HFFc6 (cell line): ENCODE measurements at regions not wholly inside any gene's neighbourhood (a gene's known extent, or its start where the extent isn't known, plus 50 kb on each side); places are given as distances from the start of the nearest gene placed in this dataset.

Experiments used
- DNase-seq: peaks from one replicate; pipeline ENCODE4 v3.0.0-alpha.2; 2018
- H3K27ac Mint-ChIP-seq: 2 replicates; pipeline ENCODE4 v1.8.0; 2020; ENCODE audit warnings: mild to moderate bottlenecking, mixed read lengths
- H3K27me3 Mint-ChIP-seq: 2 replicates; pipeline ENCODE4 v1.8.0; 2021; ENCODE audit warnings: mild to moderate bottlenecking, moderate library complexity, mixed read lengths; ENCODE audit not compliant: insufficient read depth
- H3K36me3 Mint-ChIP-seq: 2 replicates; pipeline ENCODE4 v1.8.0; 2021; ENCODE audit warnings: low read depth, mixed read lengths
- H3K4me1 Mint-ChIP-seq: 2 replicates; pipeline ENCODE4 v1.8.0; 2020; ENCODE audit warnings: low read depth, mixed read lengths
- H3K4me3 Mint-ChIP-seq: 2 replicates; pipeline ENCODE4 v1.8.0; 2020; ENCODE audit warnings: mild to moderate bottlenecking, moderate library complexity, mixed read lengths
- H3K9me3 Mint-ChIP-seq: 2 replicates; pipeline ENCODE4 v1.8.0; 2020; ENCODE audit warnings: mild to moderate bottlenecking, mixed read lengths
- TF ChIP-seq, protein P1 (sequence below): fragments of 200-600 bp; sonication (generic); IDR thresholded peaks from 2 replicates; pipeline ENCODE4 v1.5.0; 2021; ENCODE audit warnings: antibody characterized with exemption, mild to moderate bottlenecking

DNA sequence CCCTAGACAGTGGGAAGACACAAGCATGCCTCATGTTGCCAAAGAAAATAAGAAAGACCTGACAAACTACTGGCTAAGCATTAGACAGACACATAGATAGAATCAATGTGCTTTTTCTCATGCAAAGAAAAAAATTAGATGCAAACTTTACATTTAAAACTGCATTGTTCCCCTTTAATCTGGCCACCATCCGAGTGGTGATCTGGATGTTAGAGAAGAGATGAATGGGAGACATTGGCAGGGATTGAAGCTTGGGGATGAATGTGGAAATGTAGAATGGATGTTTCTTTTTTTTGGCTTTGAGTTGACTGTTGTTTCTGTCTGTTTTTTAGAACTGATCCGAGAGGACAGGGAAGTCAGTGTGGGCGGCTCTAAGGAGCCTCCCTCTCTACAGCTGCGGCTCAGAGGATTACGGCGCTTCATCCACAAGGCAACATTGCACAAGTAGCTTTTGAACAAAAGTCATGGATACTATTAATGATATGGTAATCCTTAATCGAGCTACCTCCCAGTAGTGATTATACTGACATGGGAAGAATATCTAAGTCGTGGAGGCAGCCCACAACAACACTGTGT, 53.0 kb downstream of the HELT start:
- Mint-ChIP-seq H3K36me3 (no peaks in the 10 kb centered on the region), H3K9me3 (no peaks in the 10 kb centered on the region), H3K4me3 (no peak overlapping the region), H3K27ac (no peak overlapping the region), H3K4me1 (no peaks in the 10 kb centered on the region), H3K27me3 (peaks cover 10% of the 10 kb centered on the region; the same call in 1 of the 2 replicates)
- TF ChIP-seq, protein P1, sequence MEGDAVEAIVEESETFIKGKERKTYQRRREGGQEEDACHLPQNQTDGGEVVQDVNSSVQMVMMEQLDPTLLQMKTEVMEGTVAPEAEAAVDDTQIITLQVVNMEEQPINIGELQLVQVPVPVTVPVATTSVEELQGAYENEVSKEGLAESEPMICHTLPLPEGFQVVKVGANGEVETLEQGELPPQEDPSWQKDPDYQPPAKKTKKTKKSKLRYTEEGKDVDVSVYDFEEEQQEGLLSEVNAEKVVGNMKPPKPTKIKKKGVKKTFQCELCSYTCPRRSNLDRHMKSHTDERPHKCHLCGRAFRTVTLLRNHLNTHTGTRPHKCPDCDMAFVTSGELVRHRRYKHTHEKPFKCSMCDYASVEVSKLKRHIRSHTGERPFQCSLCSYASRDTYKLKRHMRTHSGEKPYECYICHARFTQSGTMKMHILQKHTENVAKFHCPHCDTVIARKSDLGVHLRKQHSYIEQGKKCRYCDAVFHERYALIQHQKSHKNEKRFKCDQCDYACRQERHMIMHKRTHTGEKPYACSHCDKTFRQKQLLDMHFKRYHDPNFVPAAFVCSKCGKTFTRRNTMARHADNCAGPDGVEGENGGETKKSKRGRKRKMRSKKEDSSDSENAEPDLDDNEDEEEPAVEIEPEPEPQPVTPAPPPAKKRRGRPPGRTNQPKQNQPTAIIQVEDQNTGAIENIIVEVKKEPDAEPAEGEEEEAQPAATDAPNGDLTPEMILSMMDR: no peak
- no peak for DNase-seq

DNA sequence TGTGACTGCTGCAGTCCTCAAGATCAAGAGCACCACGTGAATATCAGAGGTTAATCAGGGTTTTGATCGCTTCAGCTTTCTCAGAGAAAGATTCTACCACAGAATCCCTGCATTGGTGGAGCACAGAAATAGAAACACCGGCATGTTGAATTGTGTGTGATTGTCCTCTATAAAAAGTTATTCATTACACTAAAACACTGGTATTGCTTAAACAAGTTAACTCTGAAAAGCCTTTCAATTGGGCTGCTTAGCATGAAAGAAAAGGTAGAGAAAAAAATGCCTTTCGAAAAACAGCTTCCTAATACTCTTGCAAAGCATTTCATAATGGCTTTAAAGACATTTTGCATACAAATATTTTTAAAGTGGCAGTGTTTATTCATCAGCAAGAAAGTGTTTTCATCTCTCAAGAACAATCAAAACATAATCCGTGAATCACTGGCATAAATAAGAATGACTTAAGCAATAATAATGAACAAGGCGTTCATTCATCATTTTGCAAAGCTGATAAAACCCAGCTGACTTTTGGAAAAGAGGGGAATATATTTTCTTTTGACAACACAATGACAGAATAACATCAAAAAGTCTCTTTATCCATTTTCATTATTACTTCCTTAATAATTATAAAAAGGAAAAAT, 61.1 kb downstream of the HELT start:
- TF ChIP-seq, protein P1: no peak
- H3K27ac Mint-ChIP-seq: no peak overlapping the region
- no peak overlapping the region for H3K4me3 Mint-ChIP-seq
- H3K9me3 Mint-ChIP-seq: no peaks in the 10 kb centered on the region
- no peak for DNase-seq
- H3K27me3 Mint-ChIP-seq: peaks cover 15% of the 10 kb centered on the region
- no peaks in the 10 kb centered on the region for H3K36me3 Mint-ChIP-seq
- H3K4me1 Mint-ChIP-seq: no peaks in the 10 kb centered on the region

DNA sequence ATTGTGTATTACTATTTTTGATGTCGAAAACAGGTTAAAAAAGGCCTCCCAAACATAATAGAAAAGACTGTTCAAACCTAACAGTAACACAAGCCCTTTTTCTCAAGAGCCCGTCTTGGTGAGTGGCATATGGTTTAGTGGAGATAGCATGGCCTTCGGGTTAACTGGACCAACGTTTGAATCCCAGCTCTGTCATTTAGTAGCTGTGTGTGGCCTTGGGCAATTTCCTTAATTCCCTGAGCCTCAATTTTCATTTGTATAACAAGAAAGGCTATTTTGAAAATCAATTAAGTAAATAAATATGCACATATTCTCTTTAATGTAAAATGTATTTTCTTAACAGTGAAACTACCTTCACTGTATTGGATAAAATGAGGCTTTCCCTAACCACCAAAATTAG, 62.3 kb downstream of the HELT start:
- no peaks in the 10 kb centered on the region for H3K4me1 Mint-ChIP-seq
- H3K27ac Mint-ChIP-seq: no peak overlapping the region
- no peak overlapping the region for H3K4me3 Mint-ChIP-seq
- H3K36me3 Mint-ChIP-seq: no peaks in the 10 kb centered on the region
- TF ChIP-seq, protein P1: no peak
- H3K27me3 Mint-ChIP-seq: peaks cover 17% of the 10 kb centered on the region
- H3K9me3 Mint-ChIP-seq: no peaks in the 10 kb centered on the region
- no peak for DNase-seq

DNA sequence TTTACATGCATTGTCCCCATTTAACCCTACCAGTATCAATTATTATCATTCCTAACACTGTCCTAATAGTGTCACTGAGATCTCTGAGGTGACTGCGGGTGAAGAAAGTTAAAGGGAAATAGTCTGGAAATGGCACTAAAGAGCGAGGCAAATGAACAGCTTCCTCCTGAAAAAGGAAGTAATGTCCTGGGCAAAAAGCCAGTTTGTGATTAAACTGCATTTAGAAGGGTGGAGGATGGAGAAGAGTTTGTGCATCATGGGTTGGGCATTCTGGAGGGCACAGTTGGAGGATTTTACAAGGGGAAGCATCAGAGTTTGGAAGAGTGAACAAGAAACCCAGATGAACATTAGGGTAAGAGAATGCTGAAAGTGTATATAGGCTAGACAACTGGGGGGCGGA, 60.5 kb upstream of the SLC25A4 start:
- no peak for DNase-seq
- no peaks in the 10 kb centered on the region for H3K36me3 Mint-ChIP-seq
- TF ChIP-seq, protein P1: no peak
- H3K9me3 Mint-ChIP-seq: no peaks in the 10 kb centered on the region
- H3K4me3 Mint-ChIP-seq: no peak overlapping the region
- peaks cover 11% of the 10 kb centered on the region; the same call in 1 of the 2 replicates for H3K27me3 Mint-ChIP-seq
- H3K27ac Mint-ChIP-seq: no peak overlapping the region
- no peaks in the 10 kb centered on the region for H3K4me1 Mint-ChIP-seq

DNA sequence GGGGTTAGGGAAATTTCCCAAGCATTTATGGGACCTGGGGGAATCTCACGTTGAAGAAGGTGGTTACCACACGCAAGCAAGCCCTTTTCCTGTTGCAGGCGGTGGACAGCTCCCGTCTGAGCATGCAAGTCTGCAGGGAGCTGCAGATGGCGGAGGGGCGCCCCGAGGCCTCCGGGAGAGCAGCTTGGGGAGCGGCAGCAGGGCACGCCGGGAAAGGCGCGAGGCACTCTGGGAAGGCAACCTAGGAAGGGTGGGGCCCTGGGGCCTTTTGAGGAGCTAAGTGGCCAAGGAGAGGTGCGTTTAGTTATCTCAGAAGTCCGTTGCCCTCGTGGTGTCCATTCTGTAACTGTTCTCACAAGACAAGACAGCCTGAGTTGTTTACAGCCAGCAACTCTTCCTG, 57.0 kb upstream of the SLC25A4 start:
- Mint-ChIP-seq H3K36me3 (no peaks in the 10 kb centered on the region), H3K4me1 (no peaks in the 10 kb centered on the region), H3K27me3 (peaks cover 18% of the 10 kb centered on the region), H3K4me3 (no peak overlapping the region), H3K27ac (no peak overlapping the region), H3K9me3 (no peaks in the 10 kb centered on the region)
- peak; percentile 7 for DNase-seq
- TF ChIP-seq, protein P1: no peak
